Large intestine (tissue), 3 donors: ENCODE measurements at regions not wholly inside any gene's neighbourhood (a gene's known extent, or its start where the extent isn't known, plus 50 kb on each side); places are given as distances from the start of the nearest gene placed in this dataset.

ENCODE experiments used
- DNase-seq, 2 donors: peaks; one replicate each; pipeline versions ENCODE4 v3.0.0 to v3.0.0-alpha.2; 2013
- H3K27ac ChIP-seq: one replicate; pipeline ENCODE4 v1.5.1; 2013; ENCODE audit warnings: low read length
- H3K27me3 ChIP-seq: 2 replicates; pipeline ENCODE4 v1.6.1; 2013; ENCODE audit warnings: low read length; ENCODE audit not compliant: control insufficient read depth, insufficient read depth
- H3K36me3 ChIP-seq: 2 replicates; pipeline ENCODE4 v1.6.1; 2013; ENCODE audit warnings: low read length; ENCODE audit not compliant: control insufficient read depth, insufficient read depth
- H3K4me1 ChIP-seq: one replicate; pipeline ENCODE4 v1.6.1; 2013; ENCODE audit warnings: low read length; ENCODE audit not compliant: control insufficient read depth, insufficient read depth
- H3K4me3 ChIP-seq: one replicate; pipeline ENCODE4 v1.5.1; 2013; ENCODE audit warnings: low read length
- H3K9me3 ChIP-seq: one replicate; pipeline ENCODE4 v1.6.1; 2013; ENCODE audit warnings: mild to moderate bottlenecking, low read depth, low read length, moderate library complexity; ENCODE audit not compliant: control insufficient read depth
- WGBS: methylation state at CpG from one replicate; pipeline ENCODE4 v1.1.5; 2013; ENCODE audit warnings: low lambda C conversion rate; ENCODE audit not compliant: insufficient coverage; 5-methylcytosine and 5-hydroxymethylcytosine counted together

GRCh38 chr7:13322126-13322525 lies 634.7 kb downstream of the ARL4A start:
- no peak overlapping the region for H3K27ac ChIP-seq
- DNase-seq, result no peak
- H3K4me1 ChIP-seq, result no peaks in the 10 kb centered on the region
- H3K4me3 ChIP-seq, result no peak overlapping the region
- H3K9me3 ChIP-seq, result no peaks in the 10 kb centered on the region
- WGBS, result 33% methylated on average over 1 of the region's 5 CpGs
- no peaks in the 10 kb centered on the region for H3K36me3 ChIP-seq
- H3K27me3 ChIP-seq, result no peaks in the 10 kb centered on the region

GRCh38 chr7:13327669-13328068 lies 640.2 kb downstream of the ARL4A start:
- H3K27me3 ChIP-seq, result no peaks in the 10 kb centered on the region
- no peak for DNase-seq
- no peaks in the 10 kb centered on the region for H3K36me3 ChIP-seq
- H3K9me3 ChIP-seq, result no peaks in the 10 kb centered on the region
- no peaks in the 10 kb centered on the region for H3K4me1 ChIP-seq
- no peak overlapping the region for H3K27ac ChIP-seq
- H3K4me3 ChIP-seq, result no peak overlapping the region
- WGBS, result no CpG with 5 or more reads among the region's 1 CpG

- 100% methylated on average over 1 of the region's 1 CpG for WGBS
- no peaks in the 10 kb centered on the region for H3K4me1 ChIP-seq
- DNase-seq, result no peak
- H3K27ac ChIP-seq, result no peak overlapping the region
- no peaks in the 10 kb centered on the region for H3K9me3 ChIP-seq
- no peak overlapping the region for H3K4me3 ChIP-seq
- H3K27me3 ChIP-seq, result no peaks in the 10 kb centered on the region
- H3K36me3 ChIP-seq, result no peaks in the 10 kb centered on the region
Measured at GRCh38 chr7:13333371-13333770, 645.9 kb downstream of the ARL4A start.

- H3K9me3 ChIP-seq, result no peaks in the 10 kb centered on the region
- no peaks in the 10 kb centered on the region for H3K4me1 ChIP-seq
- WGBS, result 89% methylated on average over 3 of the region's 4 CpGs
- no peak for DNase-seq
- no peaks in the 10 kb centered on the region for H3K36me3 ChIP-seq
- no peak overlapping the region for H3K27ac ChIP-seq
- no peak overlapping the region for H3K4me3 ChIP-seq
- no peaks in the 10 kb centered on the region for H3K27me3 ChIP-seq
Measured at GRCh38 chr7:13336227-13336626, 648.8 kb downstream of the ARL4A start.

- no peak overlapping the region for H3K27ac ChIP-seq
- no peaks in the 10 kb centered on the region for H3K4me1 ChIP-seq
- no peaks in the 10 kb centered on the region for H3K36me3 ChIP-seq
- no peaks in the 10 kb centered on the region for H3K9me3 ChIP-seq
- no peak overlapping the region for H3K4me3 ChIP-seq
- DNase-seq, result no peak
- no peaks in the 10 kb centered on the region for H3K27me3 ChIP-seq
- WGBS, result no CpG with 5 or more reads among the region's 1 CpG
Measured at GRCh38 chr7:13352677-13353076, 636.8 kb downstream of the ETV1 start.

GRCh38 chr7:13359656-13360055 lies 629.8 kb downstream of the ETV1 start:
- H3K36me3 ChIP-seq, result no peaks in the 10 kb centered on the region
- no peaks in the 10 kb centered on the region for H3K9me3 ChIP-seq
- no peak overlapping the region for H3K4me3 ChIP-seq
- WGBS, result no CpG with 5 or more reads among the region's 10 CpGs
- H3K27me3 ChIP-seq, result no peaks in the 10 kb centered on the region
- H3K4me1 ChIP-seq, result no peaks in the 10 kb centered on the region
- DNase-seq, result peak in 1 of 2 donors; percentile 2
- no peak overlapping the region for H3K27ac ChIP-seq

- no peaks in the 10 kb centered on the region for H3K36me3 ChIP-seq
- WGBS, result no CpG with 5 or more reads among the region's 1 CpG
- no peaks in the 10 kb centered on the region for H3K27me3 ChIP-seq
Measured at GRCh38 chr7:13386741-13387140, 602.7 kb downstream of the ETV1 start.

GRCh38 chr7:13407911-13408310 lies 581.6 kb downstream of the ETV1 start:
- no peak overlapping the region for H3K27ac ChIP-seq
- WGBS, result no CpG with 5 or more reads among the region's 2 CpGs
- no peaks in the 10 kb centered on the region for H3K36me3 ChIP-seq

More at GRCh38 chr7:13386741-13387140, 602.7 kb downstream of the ETV1 start:
- H3K27ac ChIP-seq, result no peak overlapping the region
- no peaks in the 10 kb centered on the region for H3K9me3 ChIP-seq
- no peak for DNase-seq
- no peaks in the 10 kb centered on the region for H3K4me1 ChIP-seq
- H3K4me3 ChIP-seq, result no peak overlapping the region

GRCh38 chr7:13411151-13411550 lies 578.3 kb downstream of the ETV1 start:
- Histone ChIP-seq H3K4me1 (no peaks in the 10 kb centered on the region), H3K36me3 (no peaks in the 10 kb centered on the region), H3K27ac (no peak overlapping the region), H3K9me3 (no peaks in the 10 kb centered on the region), H3K4me3 (no peak overlapping the region), H3K27me3 (no peaks in the 10 kb centered on the region)
- no peak for DNase-seq

More at GRCh38 chr7:13407911-13408310, 581.6 kb downstream of the ETV1 start:
- H3K9me3 ChIP-seq, result no peaks in the 10 kb centered on the region
- DNase-seq, result no peak
- no peaks in the 10 kb centered on the region for H3K4me1 ChIP-seq
- H3K4me3 ChIP-seq, result no peak overlapping the region
- no peaks in the 10 kb centered on the region for H3K27me3 ChIP-seq

- DNase-seq, result no peak
- H3K36me3 ChIP-seq, result no peaks in the 10 kb centered on the region
- H3K9me3 ChIP-seq, result no peaks in the 10 kb centered on the region
- no peak overlapping the region for H3K4me3 ChIP-seq
- WGBS, result 90% methylated on average over 1 of the region's 3 CpGs
- H3K27ac ChIP-seq, result no peak overlapping the region
- H3K4me1 ChIP-seq, result no peaks in the 10 kb centered on the region
- no peaks in the 10 kb centered on the region for H3K27me3 ChIP-seq
Measured at GRCh38 chr7:13411636-13412035, 577.8 kb downstream of the ETV1 start.

GRCh38 chr7:13414181-13414580 lies 575.3 kb downstream of the ETV1 start:
- Histone ChIP-seq H3K9me3 (no peaks in the 10 kb centered on the region), H3K4me3 (no peak overlapping the region), H3K27me3 (no peaks in the 10 kb centered on the region), H3K4me1 (no peaks in the 10 kb centered on the region), H3K36me3 (no peaks in the 10 kb centered on the region), H3K27ac (no peak overlapping the region)
- no peak for DNase-seq
